Neural cell (in vitro differentiated cells): ENCODE measurements at regions not wholly inside any gene's neighbourhood (a gene's known extent, or its start where the extent isn't known, plus 50 kb on each side); places are given as distances from the start of the nearest gene placed in this dataset.

Experiments used
- H2AFZ ChIP-seq: fragments of 200-600, 300-800 bp; sonication (generic), shearing (Covaris generic); 2 replicates; pipeline ENCODE4 v1.6.0; 2014; ENCODE audit warnings: low read depth, mild to moderate bottlenecking, antibody characterized with exemption, low read length, moderate library complexity
- H3F3A ChIP-seq: fragments of 200-600 bp; shearing (Covaris generic); 2 replicates; pipeline ENCODE4 v1.6.1; 2016; ENCODE audit warnings: mild to moderate bottlenecking, moderate library complexity, mixed read lengths, antibody characterized with exemption, low read length; ENCODE audit not compliant: insufficient read depth, poor library complexity, severe bottlenecking
- H3K27ac ChIP-seq: fragments of 200-600, 300-800 bp; sonication (generic), shearing (Covaris generic); 2 replicates; pipeline ENCODE4 v1.5.1; 2014; ENCODE audit warnings: mild to moderate bottlenecking, low read length, moderate library complexity
- H3K27me3 ChIP-seq: fragments of 300-800, 200-600 bp; sonication (generic), shearing (Covaris generic); 2 replicates; pipeline ENCODE4 v1.6.0; 2014; ENCODE audit warnings: mild to moderate bottlenecking, low read depth, low read length, moderate library complexity; ENCODE audit not compliant: insufficient read depth
- H3K36me3 ChIP-seq: fragments of 300-800, 200-600 bp; sonication (generic), shearing (Covaris generic); 2 replicates; pipeline ENCODE4 v1.5.1; 2014; ENCODE audit warnings: mild to moderate bottlenecking, antibody characterized with exemption, low read length, moderate library complexity; ENCODE audit not compliant: insufficient read depth
- H3K4me2 ChIP-seq: fragments of 300-800, 200-600 bp; sonication (generic), shearing (Covaris generic); 2 replicates; pipeline ENCODE4 v1.6.0; 2014; ENCODE audit warnings: mild to moderate bottlenecking, low read length
- H3K4me3 ChIP-seq: fragments of 300-800, 200-600 bp; sonication (generic), shearing (Covaris generic); 2 replicates; pipeline ENCODE4 v1.5.1; 2014; ENCODE audit warnings: mild to moderate bottlenecking, low read length, moderate library complexity
- H3K79me2 ChIP-seq: fragments of 200-600 bp; shearing (Covaris generic); replicated peaks from 2 replicates; pipeline ENCODE4 v1.6.0; 2014; ENCODE audit warnings: mild to moderate bottlenecking, low read length, moderate library complexity; ENCODE audit not compliant: insufficient read depth
- H3K9ac ChIP-seq: fragments of 300-800, 200-600 bp; sonication (generic), shearing (Covaris generic); 2 replicates; pipeline ENCODE4 v1.6.1; 2016; ENCODE audit warnings: mild to moderate bottlenecking, low read length, mixed read lengths
- H3K9me2 ChIP-seq: fragments of 200-600 bp; shearing (Covaris generic); 2 replicates; pipeline ENCODE4 v1.6.1; 2016; ENCODE audit warnings: mild to moderate bottlenecking, low read length, mixed read lengths; ENCODE audit not compliant: insufficient read depth
- H3K9me3 ChIP-seq: fragments of 200-600, 300-800 bp; sonication (generic), shearing (Covaris generic); 2 replicates; pipeline ENCODE4 v1.6.1; 2016; ENCODE audit warnings: mild to moderate bottlenecking, mixed run types, low read length, moderate library complexity, mixed read lengths
- H4K20me1 ChIP-seq: fragments of 200-600 bp; shearing (Covaris generic); 2 replicates; pipeline ENCODE4 v1.6.1; 2016; ENCODE audit warnings: mild to moderate bottlenecking, mixed run types; ENCODE audit not compliant: insufficient read depth
- CTCF ChIP-seq: fragments of 450-650 bp; IDR thresholded peaks from 2 replicates; pipeline ENCODE4 v1.5.1; 2014; ENCODE audit warnings: antibody characterized with exemption, mild to moderate bottlenecking, moderate library complexity; ENCODE audit not compliant: poor library complexity, severe bottlenecking
- EP300 ChIP-seq: fragments of 450-650 bp; conservative IDR thresholded peaks from 2 replicates; pipeline ENCODE4 v1.6.1; 2014; ENCODE audit warnings: antibody characterized with exemption, mild to moderate bottlenecking, moderate library complexity; ENCODE audit not compliant: poor library complexity, severe bottlenecking
- EZH2 ChIP-seq: fragments of 200-600, 300-800 bp; shearing (Covaris generic), sonication (generic); IDR thresholded peaks from 2 replicates; pipeline ENCODE4 v1.6.1; 2014; ENCODE audit warnings: antibody characterized with exemption, low read length, borderline replicate concordance, mild to moderate bottlenecking; ENCODE audit not compliant: insufficient read depth, poor library complexity, severe bottlenecking
- MXI1 ChIP-seq: fragments of 450-650 bp; conservative IDR thresholded peaks from 2 replicates; pipeline ENCODE4 v1.6.1; 2014; ENCODE audit warnings: antibody characterized with exemption, mild to moderate bottlenecking; ENCODE audit not compliant: poor library complexity, severe bottlenecking
- POLR2AphosphoS5 ChIP-seq: IDR thresholded peaks from 2 replicates; pipeline ENCODE4 v1.6.1; 2012
- RAD21 ChIP-seq: fragments of 450-650 bp; conservative IDR thresholded peaks from 2 replicates; pipeline ENCODE4 v1.6.1; 2014; ENCODE audit warnings: antibody characterized with exemption, mild to moderate bottlenecking, moderate library complexity
- SMC3 ChIP-seq: fragments of 450-650 bp; conservative IDR thresholded peaks from 2 replicates; pipeline ENCODE4 v1.6.1; 2014; ENCODE audit warnings: antibody characterized with exemption, mild to moderate bottlenecking, moderate library complexity; ENCODE audit not compliant: poor library complexity
- TAF1 ChIP-seq: IDR thresholded peaks from 2 replicates; pipeline ENCODE4 v1.6.1; 2012; ENCODE audit warnings: low read depth
- TF ChIP-seq, protein P1 (sequence below): IDR thresholded peaks from 2 replicates; pipeline ENCODE4 v1.6.1; 2012; ENCODE audit warnings: borderline replicate concordance

DNA sequence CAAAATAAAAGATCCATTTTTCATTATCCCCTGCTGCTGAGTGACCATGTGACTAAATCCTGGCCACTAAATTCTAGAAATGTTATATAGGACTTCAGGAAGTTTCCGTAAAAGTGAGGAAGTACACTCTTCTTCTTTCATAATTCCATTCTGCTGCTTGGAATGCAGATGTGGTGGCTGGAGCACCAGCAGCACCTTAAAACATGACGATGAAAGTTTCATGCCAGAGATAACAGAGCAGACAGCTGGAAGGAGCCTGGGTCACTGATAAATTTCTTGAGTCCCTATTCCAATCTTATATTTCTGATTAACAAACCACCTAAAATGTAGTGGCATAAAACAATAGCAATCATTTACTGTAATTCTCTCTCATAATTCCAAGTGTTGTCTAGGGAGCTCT is 238.7 kb downstream of the TBL1XR1 start:
- Histone ChIP-seq H3K4me2 (no peak overlapping the region), H3K9ac (no peak overlapping the region), H3K36me3 (no peaks in the 10 kb centered on the region), H3K27ac (no peak overlapping the region), H3K79me2 (no peaks in the 10 kb centered on the region), H3K4me3 (no peak overlapping the region), H3K9me2 (no peaks in the 10 kb centered on the region), H3K27me3 (no peaks in the 10 kb centered on the region), H3K9me3 (no peaks in the 10 kb centered on the region), H2AFZ (no peak overlapping the region), H4K20me1 (no peaks in the 10 kb centered on the region), H3F3A (no peaks in the 10 kb centered on the region)
- TF ChIP-seq EZH2 (no peak), SMC3 (no peak)

DNA sequence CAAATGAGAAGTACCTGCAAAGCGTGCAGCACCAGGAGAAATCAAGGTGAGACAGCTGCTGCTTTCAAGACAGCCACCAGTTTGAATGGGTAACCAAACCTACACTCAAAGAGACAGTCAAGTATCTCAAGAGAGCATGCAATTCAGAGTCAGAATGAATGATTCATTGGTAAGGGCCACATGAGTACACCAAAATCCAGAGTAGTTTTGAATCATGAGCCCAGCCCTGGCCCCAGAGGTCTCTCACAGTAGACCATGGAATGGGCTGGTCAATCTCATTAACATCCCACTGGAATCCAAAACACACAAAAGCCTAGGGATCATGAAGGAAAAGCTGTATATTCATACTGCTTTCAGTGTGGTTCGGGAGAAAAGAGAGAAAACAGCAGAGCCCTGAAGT is 242.8 kb downstream of the TBL1XR1 start:
- H3F3A ChIP-seq, result no peaks in the 10 kb centered on the region
- TF ChIP-seq EZH2 (no peak), POLR2AphosphoS5 (no peak), RAD21 (no peak), TAF1 (no peak), EP300 (no peak), CTCF (no peak), MXI1 (no peak)
- TF ChIP-seq, protein P1, sequence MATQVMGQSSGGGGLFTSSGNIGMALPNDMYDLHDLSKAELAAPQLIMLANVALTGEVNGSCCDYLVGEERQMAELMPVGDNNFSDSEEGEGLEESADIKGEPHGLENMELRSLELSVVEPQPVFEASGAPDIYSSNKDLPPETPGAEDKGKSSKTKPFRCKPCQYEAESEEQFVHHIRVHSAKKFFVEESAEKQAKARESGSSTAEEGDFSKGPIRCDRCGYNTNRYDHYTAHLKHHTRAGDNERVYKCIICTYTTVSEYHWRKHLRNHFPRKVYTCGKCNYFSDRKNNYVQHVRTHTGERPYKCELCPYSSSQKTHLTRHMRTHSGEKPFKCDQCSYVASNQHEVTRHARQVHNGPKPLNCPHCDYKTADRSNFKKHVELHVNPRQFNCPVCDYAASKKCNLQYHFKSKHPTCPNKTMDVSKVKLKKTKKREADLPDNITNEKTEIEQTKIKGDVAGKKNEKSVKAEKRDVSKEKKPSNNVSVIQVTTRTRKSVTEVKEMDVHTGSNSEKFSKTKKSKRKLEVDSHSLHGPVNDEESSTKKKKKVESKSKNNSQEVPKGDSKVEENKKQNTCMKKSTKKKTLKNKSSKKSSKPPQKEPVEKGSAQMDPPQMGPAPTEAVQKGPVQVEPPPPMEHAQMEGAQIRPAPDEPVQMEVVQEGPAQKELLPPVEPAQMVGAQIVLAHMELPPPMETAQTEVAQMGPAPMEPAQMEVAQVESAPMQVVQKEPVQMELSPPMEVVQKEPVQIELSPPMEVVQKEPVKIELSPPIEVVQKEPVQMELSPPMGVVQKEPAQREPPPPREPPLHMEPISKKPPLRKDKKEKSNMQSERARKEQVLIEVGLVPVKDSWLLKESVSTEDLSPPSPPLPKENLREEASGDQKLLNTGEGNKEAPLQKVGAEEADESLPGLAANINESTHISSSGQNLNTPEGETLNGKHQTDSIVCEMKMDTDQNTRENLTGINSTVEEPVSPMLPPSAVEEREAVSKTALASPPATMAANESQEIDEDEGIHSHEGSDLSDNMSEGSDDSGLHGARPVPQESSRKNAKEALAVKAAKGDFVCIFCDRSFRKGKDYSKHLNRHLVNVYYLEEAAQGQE, result no peak
- no peak overlapping the region for H3K27ac ChIP-seq
- H3K4me3 ChIP-seq, result no peak overlapping the region
- H3K9me3 ChIP-seq, result no peaks in the 10 kb centered on the region
- no peaks in the 10 kb centered on the region for H3K36me3 ChIP-seq
- H3K79me2 ChIP-seq, result no peaks in the 10 kb centered on the region
- no peak overlapping the region for H2AFZ ChIP-seq
- no peaks in the 10 kb centered on the region for H4K20me1 ChIP-seq
- H3K27me3 ChIP-seq, result no peaks in the 10 kb centered on the region
- no peak overlapping the region for H3K4me2 ChIP-seq
- H3K9ac ChIP-seq, result no peak overlapping the region
- H3K9me2 ChIP-seq, result no peaks in the 10 kb centered on the region
